Prostate gland (tissue), 2 donors: ENCODE measurements at regions not wholly inside any gene's neighbourhood (a gene's known extent, or its start where the extent isn't known, plus 50 kb on each side); places are given as distances from the start of the nearest gene placed in this dataset.

Source experiments
- DNase-seq: peaks from one replicate; pipeline ENCODE4 v3.0.0-alpha.2; 2019; ENCODE audit warnings: low spot score
- H3K27ac ChIP-seq, 2 donors: fragments of 200-600 bp; sonication (generic); 2 replicates each; pipeline ENCODE4 v1.5.1; 2017 to 2019
- H3K27me3 ChIP-seq: fragments of 200-600 bp; sonication (generic); replicated peaks from 2 replicates; pipeline ENCODE4 v1.5.1; 2019; ENCODE audit not compliant: insufficient read depth
- H3K36me3 ChIP-seq, 2 donors: fragments of 200-600 bp; sonication (generic); 1 replicate in 1 of 2; 2 replicates in 1 of 2; pipeline versions ENCODE4 v1.5.1 to v1.8.1; 2017 to 2019
- H3K4me1 ChIP-seq: fragments of 200-600 bp; sonication (generic); replicated peaks from 2 replicates; pipeline ENCODE4 v1.5.1; 2019
- H3K4me3 ChIP-seq, 2 donors: fragments of 200-600 bp; sonication (generic); 2 replicates each; pipeline ENCODE4 v1.5.1; 2017 to 2019
- H3K9me3 ChIP-seq: fragments of 200-600 bp; sonication (generic); 2 replicates; pipeline ENCODE4 v1.5.1; 2017
- POLR2A ChIP-seq: fragments of 450-650 bp; IDR thresholded peaks from one replicate; pipeline ENCODE4 v1.6.1; 2016; ENCODE audit warnings: antibody characterized with exemption, mild to moderate bottlenecking
- POLR2AphosphoS5 ChIP-seq: sonication (generic); formaldehyde crosslinking; IDR thresholded peaks from one replicate; pipeline ENCODE4 v1.6.1; 2017; ENCODE audit warnings: antibody characterized with exemption
- WGBS: methylation state at CpG from one replicate; pipeline ENCODE4 v1.1.5; 2018; 5-methylcytosine and 5-hydroxymethylcytosine counted together
- intact Hi-C: fragments of 100-400 bp; cut with DNase I; formaldehyde crosslinking; loops from one replicate; pipeline ENCODE4 v1.14.2; 2022
- TF ChIP-seq, protein P1 (sequence below), 4 experiments: fragments of 200-600 bp in 2 of 4; fragments of 450-650 bp in 2 of 4; sonication (generic) in 2 of 4; IDR thresholded peaks; 1 replicate in 3 of 4; 2 replicates in 1 of 4; pipeline ENCODE4 v1.5.1; 2016 to 2019; ENCODE audit warnings: antibody characterized with exemption in 4 of 4, mild to moderate bottlenecking in 2 of 4, moderate library complexity in 2 of 4

DNA sequence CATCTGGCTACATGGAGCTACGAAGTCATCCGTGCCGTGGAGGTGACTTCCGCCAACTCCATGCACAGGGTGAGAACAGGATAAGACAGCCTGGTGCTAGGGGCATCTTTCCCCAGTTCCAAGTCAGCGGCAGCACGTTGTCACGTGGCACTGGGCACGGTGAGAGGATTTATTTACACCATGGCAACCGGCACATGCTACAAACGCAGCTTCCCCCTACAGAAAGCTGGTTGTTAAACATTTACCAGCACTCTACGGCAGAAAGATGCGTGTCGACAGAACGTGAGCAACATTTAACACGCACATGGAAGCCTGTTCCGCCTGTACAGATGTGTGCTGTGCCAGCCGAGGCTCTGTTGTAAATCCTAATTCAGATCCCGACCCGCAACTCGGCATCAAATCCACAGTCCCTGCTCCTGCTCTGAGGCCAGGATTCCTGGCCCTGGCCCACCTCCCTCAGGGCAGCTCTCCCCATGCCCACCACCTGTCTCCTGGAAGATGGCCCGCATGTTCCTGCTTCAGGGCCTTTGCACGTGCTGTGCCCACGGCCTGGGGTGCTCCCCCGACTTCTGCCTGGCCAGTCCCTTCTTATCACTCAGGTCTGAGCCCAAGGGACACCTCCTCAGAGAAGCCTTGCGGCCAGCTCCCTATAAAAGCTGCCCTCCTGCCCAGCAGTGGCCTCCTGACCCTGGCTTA lies 114.1 kb downstream of the RFLNA start:
- no peak for DNase-seq
- Histone ChIP-seq H3K9me3 (no peaks in the 10 kb centered on the region), H3K36me3 (no peaks in the 10 kb centered on the region), H3K27ac (no peak overlapping the region), H3K27me3 (no peaks in the 10 kb centered on the region), H3K4me1 (peaks cover 22% of the 10 kb centered on the region), H3K4me3 (no peak overlapping the region)
- intact Hi-C loops = no loop called here
- no peak for TF ChIP-seq POLR2AphosphoS5
- TF ChIP-seq POLR2A = no peak
- TF ChIP-seq, protein P1, sequence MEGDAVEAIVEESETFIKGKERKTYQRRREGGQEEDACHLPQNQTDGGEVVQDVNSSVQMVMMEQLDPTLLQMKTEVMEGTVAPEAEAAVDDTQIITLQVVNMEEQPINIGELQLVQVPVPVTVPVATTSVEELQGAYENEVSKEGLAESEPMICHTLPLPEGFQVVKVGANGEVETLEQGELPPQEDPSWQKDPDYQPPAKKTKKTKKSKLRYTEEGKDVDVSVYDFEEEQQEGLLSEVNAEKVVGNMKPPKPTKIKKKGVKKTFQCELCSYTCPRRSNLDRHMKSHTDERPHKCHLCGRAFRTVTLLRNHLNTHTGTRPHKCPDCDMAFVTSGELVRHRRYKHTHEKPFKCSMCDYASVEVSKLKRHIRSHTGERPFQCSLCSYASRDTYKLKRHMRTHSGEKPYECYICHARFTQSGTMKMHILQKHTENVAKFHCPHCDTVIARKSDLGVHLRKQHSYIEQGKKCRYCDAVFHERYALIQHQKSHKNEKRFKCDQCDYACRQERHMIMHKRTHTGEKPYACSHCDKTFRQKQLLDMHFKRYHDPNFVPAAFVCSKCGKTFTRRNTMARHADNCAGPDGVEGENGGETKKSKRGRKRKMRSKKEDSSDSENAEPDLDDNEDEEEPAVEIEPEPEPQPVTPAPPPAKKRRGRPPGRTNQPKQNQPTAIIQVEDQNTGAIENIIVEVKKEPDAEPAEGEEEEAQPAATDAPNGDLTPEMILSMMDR (IDR thresholded peaks at IDR 0.05) = no peak
- 83% methylated on average over 25 of the region's 25 CpGs for WGBS

DNA sequence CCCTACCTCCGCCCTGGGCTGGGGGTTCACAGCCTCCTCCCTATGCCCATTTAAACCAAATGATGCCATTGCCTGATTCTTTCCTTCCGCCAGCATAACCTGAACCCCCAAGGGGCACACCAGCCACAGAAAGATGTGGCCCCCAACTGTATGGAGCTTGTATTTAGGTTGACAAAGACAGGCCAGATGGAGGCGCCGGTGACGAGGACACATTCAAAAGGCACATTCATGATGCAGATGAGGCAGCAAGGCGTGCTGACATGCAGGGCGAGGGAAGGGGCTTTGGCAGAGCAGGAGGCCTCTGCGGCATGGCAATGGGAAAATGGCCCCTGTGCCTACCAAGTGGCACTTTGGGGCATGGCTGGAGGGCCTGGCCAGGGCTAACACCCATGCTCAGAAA lies 112.2 kb downstream of the RFLNA start:
- DNase-seq = no peak
- TF ChIP-seq POLR2A = no peak
- TF ChIP-seq POLR2AphosphoS5 = no peak
- TF ChIP-seq, protein P1 (IDR thresholded peaks at IDR 0.05) = no peak
- WGBS = 95% methylated on average over 8 of the region's 8 CpGs
- H3K36me3 ChIP-seq = no peaks in the 10 kb centered on the region
- H3K4me1 ChIP-seq = peaks cover 26% of the 10 kb centered on the region
- H3K27me3 ChIP-seq = no peaks in the 10 kb centered on the region
- H3K4me3 ChIP-seq = no peak overlapping the region
- H3K27ac ChIP-seq = no peak overlapping the region
- intact Hi-C loops = no loop called here
- no peaks in the 10 kb centered on the region for H3K9me3 ChIP-seq

GRCh38 chr12:124406043-124406442 lies 111.2 kb downstream of the RFLNA start:
- no peaks in the 10 kb centered on the region for H3K9me3 ChIP-seq
- 68% methylated on average over 9 of the region's 10 CpGs for WGBS
- H3K27ac ChIP-seq = no peak overlapping the region
- TF ChIP-seq POLR2A (no peak), POLR2AphosphoS5 (no peak)
- TF ChIP-seq, protein P1 (IDR thresholded peaks at IDR 0.05) = no peak
- H3K4me3 ChIP-seq = no peak overlapping the region
- intact Hi-C loops = no loop called here
- H3K36me3 ChIP-seq = no peaks in the 10 kb centered on the region
- DNase-seq = no peak
- H3K27me3 ChIP-seq = no peaks in the 10 kb centered on the region
- peaks cover 27% of the 10 kb centered on the region for H3K4me1 ChIP-seq

GRCh38 chr12:124405592-124405991 lies 110.7 kb downstream of the RFLNA start:
- 85% methylated on average over 14 of the region's 15 CpGs for WGBS
- H3K9me3 ChIP-seq = no peaks in the 10 kb centered on the region
- no peak for DNase-seq

More at GRCh38 chr12:124405592-124405991, 110.7 kb downstream of the RFLNA start:
- Histone ChIP-seq H3K36me3 (no peaks in the 10 kb centered on the region), H3K4me3 (no peak overlapping the region), H3K27ac (no peak overlapping the region), H3K27me3 (no peaks in the 10 kb centered on the region), H3K4me1 (peaks cover 24% of the 10 kb centered on the region)
- no peak for TF ChIP-seq POLR2AphosphoS5
- no peak for TF ChIP-seq POLR2A
- TF ChIP-seq, protein P1 (IDR thresholded peaks at IDR 0.05) = no peak
- intact Hi-C loops = no loop called here
